HG03457 (cell line): ENCODE measurements at regions not wholly inside any gene's neighbourhood (a gene's known extent, or its start where the extent isn't known, plus 50 kb on each side); places are given as distances from the start of the nearest gene placed in this dataset.

Source experiments
- ATAC-seq: cut with Tn5 transposase; IDR thresholded peaks from one replicate; pipeline ENCODE4 v1.9.1; 2021; ENCODE audit warnings: moderate number of reproducible peaks; ENCODE audit not compliant: unreplicated experiment

- ATAC-seq, result no peak
These were observed 58.6 kb downstream of the TMEM17 start for GRCh38 chr2:62447411-62447810.

GRCh38 chr2:62446491-62446890, 59.5 kb downstream of the TMEM17 start:
- ATAC-seq, result no peak

- no peak for ATAC-seq
These were observed 62.1 kb downstream of the TMEM17 start for GRCh38 chr2:62443886-62444285.

- no peak for ATAC-seq
These were observed 62.5 kb downstream of the TMEM17 start for GRCh38 chr2:62443471-62443870.

- no peak for ATAC-seq
These were observed 64.2 kb downstream of the TMEM17 start for GRCh38 chr2:62441824-62442223.

- no peak for ATAC-seq
These were observed 64.6 kb downstream of the TMEM17 start for GRCh38 chr2:62441421-62441820.

GRCh38 chr2:62440281-62440946, 65.6 kb downstream of the TMEM17 start:
- ATAC-seq, result no peak

- no peak for ATAC-seq
These were observed 66.6 kb downstream of the TMEM17 start for GRCh38 chr2:62439425-62439824.

- no peak for ATAC-seq
These were observed 68.2 kb downstream of the TMEM17 start for GRCh38 chr2:62437785-62438184.

- ATAC-seq, result no peak
These were observed 70.3 kb downstream of the TMEM17 start for GRCh38 chr2:62435720-62436119.

- no peak for ATAC-seq
These were observed 73.6 kb downstream of the TMEM17 start for GRCh38 chr2:62432407-62432806.

- no peak for ATAC-seq
These were observed 74.5 kb downstream of the TMEM17 start for GRCh38 chr2:62431512-62431911.

- no peak for ATAC-seq
These were observed 75.8 kb downstream of the TMEM17 start for GRCh38 chr2:62430146-62430545.

- no peak for ATAC-seq
These were observed 78.8 kb downstream of the TMEM17 start for GRCh38 chr2:62427146-62427545.

- ATAC-seq, result no peak
These were observed 79.7 kb downstream of the TMEM17 start for GRCh38 chr2:62426154-62426912.

GRCh38 chr2:62425684-62426083, 80.3 kb downstream of the TMEM17 start:
- ATAC-seq, result no peak

- ATAC-seq, result no peak
These were observed 81.1 kb downstream of the TMEM17 start for GRCh38 chr2:62424899-62425298.

GRCh38 chr2:62423883-62424458, 82.0 kb downstream of the TMEM17 start:
- ATAC-seq, result no peak

- no peak for ATAC-seq
These were observed 82.8 kb downstream of the TMEM17 start for GRCh38 chr2:62423235-62423634.

GRCh38 chr2:62415518-62415917, 90.5 kb downstream of the TMEM17 start:
- no peak for ATAC-seq

- ATAC-seq, result no peak
These were observed 91.0 kb downstream of the TMEM17 start for GRCh38 chr2:62415019-62415431.

- ATAC-seq, result no peak
These were observed 92.8 kb downstream of the TMEM17 start for GRCh38 chr2:62413116-62413663.
